ENCODE measurements at regions not wholly inside any gene's neighbourhood (a gene's known extent, or its start where the extent isn't known, plus 50 kb on each side); places are given as distances from the start of the nearest gene placed in this dataset.
A peak's percentile ranks its signal among the peaks of the same experiment; 100 is the strongest.

DNA sequence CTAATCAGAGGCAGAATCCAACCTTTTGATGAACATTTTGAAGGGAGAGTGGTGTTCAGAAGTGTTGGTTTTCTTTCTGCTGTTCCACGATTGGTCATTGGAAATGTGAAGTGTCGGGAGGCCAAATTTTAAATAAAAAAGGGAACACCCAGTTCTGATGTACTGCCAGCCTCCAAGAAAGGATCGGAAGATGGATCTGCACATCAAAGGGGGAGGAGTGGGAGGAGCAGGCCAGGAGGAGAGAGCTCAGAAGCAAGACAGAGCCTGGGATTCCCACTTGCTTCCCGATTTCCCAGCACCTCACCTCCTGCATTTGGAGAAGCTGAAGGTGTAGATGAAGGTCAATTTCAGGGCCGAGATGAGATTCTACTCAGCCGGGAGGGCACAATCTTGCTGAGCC lies 55.9 kb upstream of the NAA20 start:
- Histone ChIP-seq H3K4me2 (ENCODE audit: low read length) (no peak overlapping the region), H2AFZ (ENCODE audit: low read depth, low read length) (no peak overlapping the region), H3K36me3 (ENCODE audit: insufficient read depth, low read length) (peaks cover 6% of the 10 kb centered on the region), H3K9me3 (ENCODE audit: insufficient read depth, low read depth, low read length) (no peaks in the 10 kb centered on the region), H3K9ac (ENCODE audit: low read length) (no peak overlapping the region), H3K4me3 (ENCODE audit: insufficient read depth, low read depth, low read length) (no peak overlapping the region), H4K20me1 (ENCODE audit: insufficient read depth, low read length) (no peaks in the 10 kb centered on the region), H3K27ac (ENCODE audit: low read depth, low read length) (no peak overlapping the region), H3K79me2 (ENCODE audit: insufficient read depth, low read length) (no peaks in the 10 kb centered on the region), H3K4me1 (ENCODE audit: insufficient read depth, low read length) (peaks cover 11% of the 10 kb centered on the region), H3K27me3 (ENCODE audit: insufficient read depth, low read length) (no peaks in the 10 kb centered on the region)
- DNase-seq (ENCODE audit: low read depth): no peak
- TF ChIP-seq, protein P1, sequence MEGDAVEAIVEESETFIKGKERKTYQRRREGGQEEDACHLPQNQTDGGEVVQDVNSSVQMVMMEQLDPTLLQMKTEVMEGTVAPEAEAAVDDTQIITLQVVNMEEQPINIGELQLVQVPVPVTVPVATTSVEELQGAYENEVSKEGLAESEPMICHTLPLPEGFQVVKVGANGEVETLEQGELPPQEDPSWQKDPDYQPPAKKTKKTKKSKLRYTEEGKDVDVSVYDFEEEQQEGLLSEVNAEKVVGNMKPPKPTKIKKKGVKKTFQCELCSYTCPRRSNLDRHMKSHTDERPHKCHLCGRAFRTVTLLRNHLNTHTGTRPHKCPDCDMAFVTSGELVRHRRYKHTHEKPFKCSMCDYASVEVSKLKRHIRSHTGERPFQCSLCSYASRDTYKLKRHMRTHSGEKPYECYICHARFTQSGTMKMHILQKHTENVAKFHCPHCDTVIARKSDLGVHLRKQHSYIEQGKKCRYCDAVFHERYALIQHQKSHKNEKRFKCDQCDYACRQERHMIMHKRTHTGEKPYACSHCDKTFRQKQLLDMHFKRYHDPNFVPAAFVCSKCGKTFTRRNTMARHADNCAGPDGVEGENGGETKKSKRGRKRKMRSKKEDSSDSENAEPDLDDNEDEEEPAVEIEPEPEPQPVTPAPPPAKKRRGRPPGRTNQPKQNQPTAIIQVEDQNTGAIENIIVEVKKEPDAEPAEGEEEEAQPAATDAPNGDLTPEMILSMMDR (IDR thresholded peaks at IDR 0.05; ENCODE audit: insufficient read depth, low read depth, low read length): no peak
- TF ChIP-seq EZH2 (IDR thresholded peaks at IDR 0.05; ENCODE audit: insufficient read depth, low read length): no peak
- Mint-ChIP-seq H3K4me1 (ENCODE audit: low read depth, unreplicated experiment) (peaks cover 13% of the 10 kb centered on the region), H3K27me3 (ENCODE audit: low read depth, unreplicated experiment) (no peaks in the 10 kb centered on the region), H3K36me3 (ENCODE audit: low read depth, unreplicated experiment) (peaks cover 22% of the 10 kb centered on the region), H3K9me3 (ENCODE audit: unreplicated experiment) (no peaks in the 10 kb centered on the region), H3K4me3 (ENCODE audit: unreplicated experiment) (no peak overlapping the region), H3K27ac (ENCODE audit: unreplicated experiment) (no peak overlapping the region)
- FAIRE-seq: no peak

DNA sequence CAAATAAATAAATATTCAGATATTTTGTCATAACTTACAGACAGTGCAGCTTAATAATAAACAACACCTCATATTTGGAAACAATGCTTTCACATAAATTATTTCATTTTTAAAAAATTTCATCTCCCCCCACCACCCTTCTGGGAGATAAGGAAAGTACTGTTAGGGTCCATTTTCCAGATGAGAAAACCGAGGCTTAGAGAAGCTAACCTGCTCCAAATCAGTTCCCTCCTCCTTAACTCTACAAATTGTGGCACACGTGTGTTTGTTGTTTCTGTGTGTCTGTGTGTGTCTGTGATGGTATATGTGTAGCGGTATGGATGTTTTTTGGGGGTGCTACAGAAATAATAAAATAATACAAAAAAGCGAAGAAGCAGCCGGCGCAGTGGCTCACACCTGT lies 54.2 kb upstream of the NAA20 start:
- Histone ChIP-seq H3K27ac (ENCODE audit: low read depth, low read length) (no peak overlapping the region), H4K20me1 (ENCODE audit: insufficient read depth, low read length) (no peaks in the 10 kb centered on the region), H3K27me3 (ENCODE audit: insufficient read depth, low read length) (no peaks in the 10 kb centered on the region), H3K4me2 (ENCODE audit: low read length) (no peak overlapping the region), H3K4me1 (ENCODE audit: insufficient read depth, low read length) (peaks cover 11% of the 10 kb centered on the region), H2AFZ (ENCODE audit: low read depth, low read length) (no peak overlapping the region), H3K9me3 (ENCODE audit: insufficient read depth, low read depth, low read length) (no peaks in the 10 kb centered on the region), H3K36me3 (ENCODE audit: insufficient read depth, low read length) (peaks cover 6% of the 10 kb centered on the region), H3K79me2 (ENCODE audit: insufficient read depth, low read length) (no peaks in the 10 kb centered on the region), H3K4me3 (ENCODE audit: insufficient read depth, low read depth, low read length) (no peak overlapping the region), H3K9ac (ENCODE audit: low read length) (no peak overlapping the region)
- peaks cover 16% of the 10 kb centered on the region for H3K36me3 Mint-ChIP-seq (ENCODE audit: low read depth, unreplicated experiment)
- no peak overlapping the region for H3K4me3 Mint-ChIP-seq (ENCODE audit: unreplicated experiment)
- no peaks in the 10 kb centered on the region for H3K27me3 Mint-ChIP-seq (ENCODE audit: low read depth, unreplicated experiment)
- H3K9me3 Mint-ChIP-seq (ENCODE audit: unreplicated experiment): no peaks in the 10 kb centered on the region
- FAIRE-seq (no peak), DNase-seq (ENCODE audit: low read depth) (no peak)
- H3K27ac Mint-ChIP-seq (ENCODE audit: unreplicated experiment): no peak overlapping the region
- TF ChIP-seq EZH2 (IDR thresholded peaks at IDR 0.05; ENCODE audit: insufficient read depth, low read length): no peak
- TF ChIP-seq, protein P1 (IDR thresholded peaks at IDR 0.05; ENCODE audit: insufficient read depth, low read depth, low read length): no peak
- peaks cover 13% of the 10 kb centered on the region for H3K4me1 Mint-ChIP-seq (ENCODE audit: low read depth, unreplicated experiment)

DNA sequence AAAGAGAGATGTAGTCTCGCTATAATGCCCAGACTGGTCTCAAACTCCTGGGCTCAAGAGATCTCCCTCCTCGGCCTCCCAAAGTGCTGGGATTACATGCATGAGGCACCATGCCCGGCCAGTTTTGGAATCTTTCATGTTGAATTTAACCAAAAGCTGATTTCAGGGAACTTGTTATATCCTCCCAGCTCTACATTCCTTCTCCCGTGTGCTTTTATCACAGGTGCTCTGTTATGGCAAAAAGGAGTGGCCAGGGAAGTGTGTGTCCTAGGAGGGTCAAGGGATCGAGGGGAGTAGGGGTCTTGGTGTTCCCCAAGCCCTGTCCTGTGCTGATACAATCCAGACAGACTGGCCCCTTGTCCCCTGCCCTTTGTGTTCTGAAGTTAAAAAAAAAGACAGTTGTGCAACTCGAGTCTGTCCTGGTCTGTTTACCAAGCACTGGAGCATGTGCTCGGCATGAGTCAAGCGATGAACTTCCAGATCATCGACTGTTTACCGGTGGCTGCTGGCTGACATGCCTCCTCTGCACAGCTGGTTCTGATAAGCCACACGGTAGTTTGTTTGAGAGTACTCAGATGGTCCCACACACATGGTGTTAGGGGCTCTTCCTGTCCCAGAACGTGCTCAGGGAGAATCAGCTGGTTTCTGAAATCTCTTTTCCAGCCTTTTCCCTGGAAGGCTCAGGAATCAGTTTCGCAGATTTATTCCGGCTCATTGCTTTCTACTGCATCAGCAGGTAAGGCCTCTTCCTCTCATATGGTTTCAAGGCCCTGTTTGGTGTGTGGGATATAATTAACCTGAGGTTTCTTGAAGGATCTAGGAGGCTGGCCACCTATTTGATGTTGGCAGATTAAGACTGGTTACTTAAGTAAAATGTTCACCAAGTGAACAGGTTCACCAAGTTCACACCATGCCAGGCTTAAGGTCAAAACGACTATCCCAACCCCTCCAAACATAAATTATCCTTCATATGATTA lies 52.6 kb upstream of the NAA20 start:
- H3K9ac ChIP-seq (ENCODE audit: low read length): peak overlapping the region; percentile 15

More for the DNA sequence above, 52.6 kb upstream of the NAA20 start:
- Histone ChIP-seq H3K36me3 (ENCODE audit: insufficient read depth, low read length) (peaks cover 2% of the 10 kb centered on the region), H4K20me1 (ENCODE audit: insufficient read depth, low read length) (no peaks in the 10 kb centered on the region), H3K9me3 (ENCODE audit: insufficient read depth, low read depth, low read length) (no peaks in the 10 kb centered on the region), H3K27me3 (ENCODE audit: insufficient read depth, low read length) (no peaks in the 10 kb centered on the region), H3K4me3 (ENCODE audit: insufficient read depth, low read depth, low read length) (no peak overlapping the region), H3K79me2 (ENCODE audit: insufficient read depth, low read length) (no peaks in the 10 kb centered on the region), H3K27ac (ENCODE audit: low read depth, low read length) (peak overlapping the region; percentile 17), H3K4me2 (ENCODE audit: low read length) (peak overlapping the region; percentile 38), H3K4me1 (ENCODE audit: insufficient read depth, low read length) (peaks cover 11% of the 10 kb centered on the region), H2AFZ (ENCODE audit: low read depth, low read length) (no peak overlapping the region)
- TF ChIP-seq, protein P1 (IDR thresholded peaks at IDR 0.05; ENCODE audit: insufficient read depth, low read depth, low read length): no peak
- no peak for TF ChIP-seq EZH2 (IDR thresholded peaks at IDR 0.05; ENCODE audit: insufficient read depth, low read length)
- Mint-ChIP-seq H3K9me3 (ENCODE audit: unreplicated experiment) (peaks cover 2% of the 10 kb centered on the region), H3K27me3 (ENCODE audit: low read depth, unreplicated experiment) (no peaks in the 10 kb centered on the region), H3K4me1 (ENCODE audit: low read depth, unreplicated experiment) (peaks cover 13% of the 10 kb centered on the region), H3K4me3 (ENCODE audit: unreplicated experiment) (no peak overlapping the region), H3K36me3 (ENCODE audit: low read depth, unreplicated experiment) (peaks cover 19% of the 10 kb centered on the region), H3K27ac (ENCODE audit: unreplicated experiment) (peak overlapping the region; percentile 53)
- peak; percentile 84 for DNase-seq (ENCODE audit: low read depth)
- peak; percentile 55 for FAIRE-seq
